ENCODE measurements at regions not wholly inside any gene's neighbourhood (a gene's known extent, or its start where the extent isn't known, plus 50 kb on each side); places are given as distances from the start of the nearest gene placed in this dataset.
A peak's percentile ranks its signal among the peaks of the same experiment; 100 is the strongest.
"Not testable (repeated sequence)": the region's sequence is repeated elsewhere in the genome, so short reads cannot be mapped to it uniquely, and the experiment has no call there.

- peak; percentile 15 for DNase-seq
Measured at GRCh38 chr7:124101173-124101768, 68.4 kb upstream of the TMEM229A start.

GRCh38 chr7:124100190-124100589 lies 67.3 kb upstream of the TMEM229A start:
- DNase-seq: no peak

- not testable (repeated sequence) for DNase-seq
Measured at GRCh38 chr7:124099585-124099984, 66.7 kb upstream of the TMEM229A start.

GRCh38 chr7:124089621-124090020 lies 56.8 kb upstream of the TMEM229A start:
- no peak for DNase-seq

- DNase-seq: no peak
Measured at GRCh38 chr7:124088590-124088989, 55.7 kb upstream of the TMEM229A start.

- no peak for DNase-seq
Measured at GRCh38 chr7:124086843-124087242, 54.0 kb upstream of the TMEM229A start.

- DNase-seq: no peak
Measured at GRCh38 chr7:124085179-124085578, 52.3 kb upstream of the TMEM229A start.

GRCh38 chr7:124084024-124084423 lies 51.2 kb upstream of the TMEM229A start:
- no peak for DNase-seq

Data from suppressor macrophage treated with lipopolysaccharide for 4 hours (primary cell).